ENCODE measurements at regions not wholly inside any gene's neighbourhood (a gene's known extent, or its start where the extent isn't known, plus 50 kb on each side); places are given as distances from the start of the nearest gene placed in this dataset.

DNA sequence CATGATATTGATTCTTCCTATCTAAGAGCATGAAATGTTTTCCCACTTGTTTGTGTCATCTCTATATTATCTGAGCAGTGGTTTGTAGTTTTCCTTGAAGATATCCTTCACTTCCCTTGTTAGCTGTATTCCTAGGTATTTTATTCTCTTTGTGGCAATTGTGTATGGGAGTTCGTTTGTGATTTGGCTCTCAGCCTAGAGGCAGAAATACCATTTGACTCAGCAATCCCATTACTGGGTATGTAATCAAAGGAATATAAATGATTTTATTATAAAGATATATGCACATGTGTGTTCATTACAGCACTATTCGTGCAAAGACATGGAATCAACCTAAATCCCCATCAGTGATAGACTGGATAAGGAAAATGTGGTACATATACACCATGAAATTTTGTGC, 172.7 kb upstream of the IL15 start:
- WGBS, 2 donors: 54 to 60% methylated on average over 2 of the region's 2 CpGs
- no peak for DNase-seq
- H3K4me3 ChIP-seq: no peak overlapping the region
- H3K27ac ChIP-seq: no peak overlapping the region
- H3K9me3 ChIP-seq: no peaks in the 10 kb centered on the region
- no peak for ATAC-seq (ENCODE audit: low FRiP score in 2 of 2)
- no peaks in the 10 kb centered on the region for H3K36me3 ChIP-seq
- H3K4me1 ChIP-seq: no peaks in the 10 kb centered on the region
- no peak for TF ChIP-seq POLR2AphosphoS5 (IDR thresholded peaks at IDR 0.05)
- no peak for TF ChIP-seq CTCF (IDR thresholded peaks at IDR 0.05)
- no peak for TF ChIP-seq POLR2A (IDR thresholded peaks at IDR 0.05)
- TF ChIP-seq EP300 (IDR thresholded peaks at IDR 0.05): no peak
- no peaks in the 10 kb centered on the region for H3K27me3 ChIP-seq

GRCh38 chr4:141464366-141464765, 172.0 kb upstream of the IL15 start:
- DNase-seq: no peak

GRCh38 chr4:141465171-141465570, 171.2 kb upstream of the IL15 start:
- Histone ChIP-seq H3K4me1 (no peaks in the 10 kb centered on the region), H3K27me3 (no peaks in the 10 kb centered on the region), H3K27ac (no peak overlapping the region), H3K36me3 (no peaks in the 10 kb centered on the region), H3K9me3 (no peaks in the 10 kb centered on the region), H3K4me3 (no peak overlapping the region)
- TF ChIP-seq EP300 (IDR thresholded peaks at IDR 0.05) (no peak), POLR2AphosphoS5 (IDR thresholded peaks at IDR 0.05) (no peak), CTCF (IDR thresholded peaks at IDR 0.05) (no peak), POLR2A (IDR thresholded peaks at IDR 0.05) (no peak)
- ATAC-seq (ENCODE audit: low FRiP score in 2 of 2): no peak
- DNase-seq: no peak
- WGBS, 2 donors: 90 to 96% methylated on average over 6 of the region's 6 CpGs

More at GRCh38 chr4:141464366-141464765, 172.0 kb upstream of the IL15 start:
- TF ChIP-seq EP300 (IDR thresholded peaks at IDR 0.05): no peak
- TF ChIP-seq POLR2AphosphoS5 (IDR thresholded peaks at IDR 0.05): no peak
- no peak for TF ChIP-seq POLR2A (IDR thresholded peaks at IDR 0.05)
- no peak for TF ChIP-seq CTCF (IDR thresholded peaks at IDR 0.05)
- Histone ChIP-seq H3K4me1 (no peaks in the 10 kb centered on the region), H3K27me3 (no peaks in the 10 kb centered on the region), H3K9me3 (no peaks in the 10 kb centered on the region), H3K36me3 (no peaks in the 10 kb centered on the region), H3K27ac (no peak overlapping the region), H3K4me3 (no peak overlapping the region)
- 43 to 54% methylated on average over 1 of the region's 1 CpG for WGBS, 2 donors
- no peak for ATAC-seq (ENCODE audit: low FRiP score in 2 of 2)

- 67 to 86% methylated on average over 2 of the region's 2 CpGs for WGBS, 2 donors
- no peak for DNase-seq
Observed at GRCh38 chr4:141467225-141467624, 169.2 kb upstream of the IL15 start.

More at GRCh38 chr4:141467225-141467624, 169.2 kb upstream of the IL15 start:
- TF ChIP-seq EP300 (IDR thresholded peaks at IDR 0.05): no peak
- no peak for TF ChIP-seq POLR2AphosphoS5 (IDR thresholded peaks at IDR 0.05)
- no peak for TF ChIP-seq POLR2A (IDR thresholded peaks at IDR 0.05)
- no peak for TF ChIP-seq CTCF (IDR thresholded peaks at IDR 0.05)
- Histone ChIP-seq H3K27me3 (no peaks in the 10 kb centered on the region), H3K36me3 (no peaks in the 10 kb centered on the region), H3K4me1 (no peaks in the 10 kb centered on the region), H3K4me3 (no peak overlapping the region), H3K9me3 (no peaks in the 10 kb centered on the region), H3K27ac (no peak overlapping the region)
- ATAC-seq (ENCODE audit: low FRiP score in 2 of 2): no peak
